HCT116 (cell line): ENCODE measurements at regions not wholly inside any gene's neighbourhood (a gene's known extent, or its start where the extent isn't known, plus 50 kb on each side); places are given as distances from the start of the nearest gene placed in this dataset.

ENCODE experiments used
- CBX3 ChIP-seq: IDR thresholded peaks from 2 replicates; pipeline ENCODE4 v1.6.1; 2012; ENCODE audit warnings: low read depth
- CEBPB ChIP-seq: IDR thresholded peaks from 2 replicates; pipeline ENCODE4 v1.6.1; 2012; ENCODE audit warnings: low read depth
- CTCF ChIP-seq, 3 experiments: fragments of 200-600 bp in 1 of 3; sonication (generic) in 1 of 3; IDR thresholded peaks in 2 of 3; conservative IDR thresholded peaks in 1 of 3; 2 replicates each; pipeline ENCODE4 v1.5.1; 2012 to 2017; ENCODE audit warnings: low read depth in 2 of 3, low read length in 2 of 3, antibody characterized with exemption in 1 of 3, borderline replicate concordance in 1 of 3, control low read depth in 1 of 3, mild to moderate bottlenecking in 1 of 3, mixed read lengths in 1 of 3, mixed run types in 1 of 3, moderate library complexity in 1 of 3; ENCODE audit not compliant: insufficient read depth in 1 of 3
- EZH2 ChIP-seq: fragments of 200-600 bp; sonication (generic); IDR thresholded peaks from 2 replicates; pipeline ENCODE4 v1.6.1; 2017; ENCODE audit warnings: antibody characterized with exemption, mixed run types
- EZH2phosphoT487 ChIP-seq: fragments of 200-600 bp; IDR thresholded peaks from 2 replicates; pipeline ENCODE4 v1.6.1; 2018; ENCODE audit warnings: antibody characterized with exemption, borderline replicate concordance
- FOSL1 ChIP-seq: IDR thresholded peaks from 2 replicates; pipeline ENCODE4 v1.6.1; 2012; ENCODE audit warnings: low read depth
- JUND ChIP-seq: IDR thresholded peaks from 2 replicates; pipeline ENCODE4 v1.6.1; 2012
- POLR2A ChIP-seq: IDR thresholded peaks from 2 replicates; pipeline ENCODE4 v1.7.0; 2011; ENCODE audit warnings: borderline replicate concordance; ENCODE audit not compliant: insufficient read depth, insufficient read length; ENCODE audit errors: extremely low read depth
- POLR2AphosphoS5 ChIP-seq: IDR thresholded peaks from 2 replicates; pipeline ENCODE4 v1.6.1; 2011; ENCODE audit warnings: mild to moderate bottlenecking, low read depth, low read length, moderate library complexity
- RAD21 ChIP-seq: IDR thresholded peaks from 2 replicates; pipeline ENCODE4 v1.6.1; 2012; ENCODE audit warnings: low read depth, mild to moderate bottlenecking
- REST ChIP-seq: IDR thresholded peaks from 2 replicates; pipeline ENCODE4 v1.6.1; 2012; ENCODE audit warnings: low read depth
- SIN3A ChIP-seq: IDR thresholded peaks from 2 replicates; pipeline ENCODE4 v1.6.1; 2012; ENCODE audit warnings: low read depth
- SP1 ChIP-seq: IDR thresholded peaks from 2 replicates; pipeline ENCODE4 v1.6.1; 2012; ENCODE audit warnings: low read depth
- TCF7L2 ChIP-seq: IDR thresholded peaks from 2 replicates; pipeline ENCODE4 v1.7.0; 2011; ENCODE audit warnings: borderline replicate concordance, inconsistent platforms; ENCODE audit not compliant: insufficient read depth, insufficient read length; ENCODE audit errors: extremely low read depth

DNA sequence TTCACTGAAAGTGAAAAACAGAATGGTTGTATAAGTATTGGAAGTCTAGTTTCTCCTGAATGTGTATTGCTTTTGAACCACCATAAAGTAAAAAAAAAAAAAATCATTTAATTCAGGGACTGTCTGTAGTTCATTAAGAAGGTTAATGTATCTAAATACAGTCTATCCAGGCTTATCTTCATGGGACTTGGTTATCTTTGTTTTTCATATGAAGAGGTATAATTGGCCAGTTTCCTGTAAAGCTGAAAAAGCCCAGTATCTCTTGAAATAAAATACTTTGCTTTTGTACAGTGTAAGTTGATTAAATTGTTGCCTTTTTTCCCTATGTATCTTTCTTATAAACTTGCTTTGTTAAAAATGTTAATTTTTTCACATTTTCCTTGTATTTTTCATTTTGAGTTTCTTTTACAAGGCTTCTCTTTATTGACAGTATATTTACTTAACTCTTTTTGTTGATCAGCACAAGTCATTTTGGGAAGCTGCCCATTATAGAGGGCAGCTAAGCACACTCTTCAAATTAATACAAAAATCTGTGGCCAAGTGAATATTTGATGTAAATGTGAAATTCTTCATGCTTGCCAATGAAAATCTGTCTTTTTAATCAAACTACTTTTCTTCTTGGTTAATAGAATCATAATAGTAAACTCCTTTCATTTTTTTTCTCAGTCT lies 156.0 kb downstream of the TMTC3 start:
- TF ChIP-seq SP1, result no peak
- no peak for TF ChIP-seq CTCF (IDR thresholded peaks at IDR 0.05 in 2 of 3, conservative IDR thresholded peaks at IDR 0.05 in 1 of 3; ENCODE audit: borderline replicate concordance in 1 of 3, insufficient read depth in 1 of 3, low read depth in 2 of 3, low read length in 2 of 3)
- TF ChIP-seq POLR2AphosphoS5, result no peak
- no peak for TF ChIP-seq RAD21
- no peak for TF ChIP-seq SIN3A
- TF ChIP-seq JUND, result no peak
- no peak for TF ChIP-seq CBX3
- no peak for TF ChIP-seq CEBPB
- TF ChIP-seq EZH2phosphoT487, result no peak
- no peak for TF ChIP-seq POLR2A
- no peak for TF ChIP-seq EZH2
- no peak for TF ChIP-seq TCF7L2
- no peak for TF ChIP-seq REST
- no peak for TF ChIP-seq FOSL1
